GM12872 (cell line): ENCODE measurements at regions not wholly inside any gene's neighbourhood (a gene's known extent, or its start where the extent isn't known, plus 50 kb on each side); places are given as distances from the start of the nearest gene placed in this dataset.

Experiments used
- TF ChIP-seq, protein P1 (sequence below): IDR thresholded peaks from 3 replicates; pipeline ENCODE4 v1.5.1; 2011; ENCODE audit warnings: low read depth, mild to moderate bottlenecking, low read length, moderate library complexity; ENCODE audit not compliant: insufficient read depth

DNA sequence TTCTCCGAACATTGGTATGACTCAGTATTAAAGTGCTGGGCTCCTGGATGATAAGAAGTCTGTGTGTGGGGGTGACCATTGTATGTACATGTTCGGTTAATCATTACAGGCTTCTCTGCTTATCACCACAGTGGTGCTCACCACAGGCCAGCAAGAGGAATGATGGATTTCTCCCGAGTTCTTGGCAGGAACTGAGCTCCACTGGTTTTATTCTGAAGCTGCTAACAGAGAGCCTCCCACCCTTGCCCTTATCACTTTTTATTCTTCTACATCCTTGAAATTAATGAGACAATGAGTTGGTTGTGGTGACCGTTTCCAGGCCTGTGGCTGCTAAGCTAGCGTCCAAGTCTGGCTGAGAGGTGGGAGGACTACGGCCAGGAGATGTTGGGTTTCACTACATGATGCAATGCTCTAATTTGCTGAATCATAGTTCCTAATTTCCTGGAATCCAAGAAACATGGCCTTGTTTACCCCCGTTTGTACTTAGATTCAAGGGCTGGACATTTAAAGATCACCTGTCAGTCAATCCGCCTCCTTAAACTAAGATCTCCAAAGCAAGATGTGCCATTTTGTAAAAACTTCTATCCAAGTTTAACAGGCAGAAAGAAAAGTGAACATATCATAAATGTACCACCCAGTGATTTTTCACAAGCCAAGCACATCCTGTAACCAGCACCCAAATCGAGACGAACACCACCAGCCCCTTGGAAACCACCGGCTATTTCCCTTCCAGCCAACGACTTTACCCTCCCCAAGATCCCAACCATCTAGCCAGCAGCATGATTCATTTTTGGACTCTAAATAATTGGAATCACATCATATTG, 172.5 kb downstream of the FOXA2 start:
- TF ChIP-seq, protein P1, sequence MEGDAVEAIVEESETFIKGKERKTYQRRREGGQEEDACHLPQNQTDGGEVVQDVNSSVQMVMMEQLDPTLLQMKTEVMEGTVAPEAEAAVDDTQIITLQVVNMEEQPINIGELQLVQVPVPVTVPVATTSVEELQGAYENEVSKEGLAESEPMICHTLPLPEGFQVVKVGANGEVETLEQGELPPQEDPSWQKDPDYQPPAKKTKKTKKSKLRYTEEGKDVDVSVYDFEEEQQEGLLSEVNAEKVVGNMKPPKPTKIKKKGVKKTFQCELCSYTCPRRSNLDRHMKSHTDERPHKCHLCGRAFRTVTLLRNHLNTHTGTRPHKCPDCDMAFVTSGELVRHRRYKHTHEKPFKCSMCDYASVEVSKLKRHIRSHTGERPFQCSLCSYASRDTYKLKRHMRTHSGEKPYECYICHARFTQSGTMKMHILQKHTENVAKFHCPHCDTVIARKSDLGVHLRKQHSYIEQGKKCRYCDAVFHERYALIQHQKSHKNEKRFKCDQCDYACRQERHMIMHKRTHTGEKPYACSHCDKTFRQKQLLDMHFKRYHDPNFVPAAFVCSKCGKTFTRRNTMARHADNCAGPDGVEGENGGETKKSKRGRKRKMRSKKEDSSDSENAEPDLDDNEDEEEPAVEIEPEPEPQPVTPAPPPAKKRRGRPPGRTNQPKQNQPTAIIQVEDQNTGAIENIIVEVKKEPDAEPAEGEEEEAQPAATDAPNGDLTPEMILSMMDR, result no peak

DNA sequence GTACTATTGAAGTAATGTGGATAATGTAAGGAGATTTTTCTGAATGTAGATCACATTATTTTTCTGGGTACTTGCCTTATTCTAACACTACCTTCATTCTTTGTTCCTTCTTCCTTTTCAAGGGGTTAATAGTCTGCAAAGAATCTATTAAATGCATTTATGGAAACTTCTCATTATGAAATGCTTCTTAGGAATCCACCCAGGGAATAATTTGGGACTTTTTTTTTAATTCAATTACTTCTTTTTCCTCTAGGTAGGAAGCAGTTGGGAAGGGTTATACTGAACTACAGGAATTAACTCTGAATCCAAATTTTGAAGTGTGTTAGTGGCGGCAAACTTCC, 173.1 kb downstream of the FOXA2 start:
- TF ChIP-seq, protein P1, result no peak

DNA sequence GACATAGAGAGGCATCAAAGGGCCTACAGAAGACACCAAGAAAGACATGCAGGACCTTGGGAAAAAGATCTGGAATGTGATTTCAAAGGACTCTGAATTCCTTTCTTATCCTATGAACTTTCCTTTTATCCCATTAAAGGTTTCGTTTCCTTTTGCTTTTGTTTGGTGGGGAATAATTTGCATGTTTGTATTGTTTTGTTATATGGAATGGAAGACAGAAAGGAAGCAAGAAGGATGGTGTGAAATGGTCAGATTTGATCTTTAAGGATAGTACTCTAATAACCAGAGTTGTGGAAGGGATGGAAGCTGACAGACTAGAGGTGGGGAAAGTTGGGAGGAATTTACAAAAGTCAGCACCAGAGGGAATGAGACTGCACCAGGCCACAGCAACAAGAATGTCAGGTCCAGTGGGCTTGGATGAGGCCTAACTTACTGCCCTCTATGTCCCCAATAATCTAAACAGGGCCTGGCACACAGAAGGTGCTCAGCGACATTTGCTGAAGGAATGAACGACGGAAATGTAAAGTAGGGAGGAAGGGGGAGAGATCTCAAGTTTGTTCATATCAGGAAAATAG, 173.7 kb downstream of the FOXA2 start:
- TF ChIP-seq, protein P1, result no peak

DNA sequence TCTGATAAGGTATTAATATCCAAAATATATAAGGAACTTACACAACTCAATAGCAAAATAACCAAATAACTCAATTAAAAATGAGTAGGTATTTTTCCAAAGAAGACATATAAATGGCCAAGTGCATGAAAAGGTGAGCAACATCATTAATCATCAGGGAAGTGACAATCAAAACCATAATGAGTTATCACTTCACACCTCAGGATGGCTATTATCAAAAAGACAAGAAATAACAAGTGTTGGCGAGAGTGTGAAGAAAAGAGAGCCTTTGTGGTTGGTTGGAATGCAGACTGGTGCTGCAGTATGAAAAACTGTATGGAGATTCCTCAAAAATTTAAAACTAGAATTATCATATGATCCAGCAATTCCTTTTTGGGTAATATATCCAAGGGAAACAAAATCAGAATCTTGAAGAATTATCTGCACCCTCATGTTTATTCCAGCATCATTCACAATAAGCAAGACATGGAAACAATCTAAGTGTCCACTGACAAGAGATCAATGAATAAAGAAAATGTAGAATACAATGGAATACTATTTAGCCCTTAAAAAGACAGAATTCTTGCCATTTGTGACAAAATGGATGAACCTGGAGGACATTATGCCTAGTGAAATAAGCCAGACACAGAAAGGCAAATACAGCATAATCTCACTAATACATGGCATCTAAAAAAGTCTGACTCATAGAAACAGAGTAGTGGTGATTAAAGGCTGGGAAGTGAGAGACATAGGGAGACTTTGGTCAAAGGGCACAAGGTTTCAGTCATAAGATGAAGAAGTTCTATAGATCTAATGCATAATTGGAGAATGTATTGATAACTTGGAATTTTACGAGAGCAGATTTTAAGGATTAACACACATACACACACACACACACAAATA, 175.6 kb downstream of the FOXA2 start:
- TF ChIP-seq, protein P1, result no peak

DNA sequence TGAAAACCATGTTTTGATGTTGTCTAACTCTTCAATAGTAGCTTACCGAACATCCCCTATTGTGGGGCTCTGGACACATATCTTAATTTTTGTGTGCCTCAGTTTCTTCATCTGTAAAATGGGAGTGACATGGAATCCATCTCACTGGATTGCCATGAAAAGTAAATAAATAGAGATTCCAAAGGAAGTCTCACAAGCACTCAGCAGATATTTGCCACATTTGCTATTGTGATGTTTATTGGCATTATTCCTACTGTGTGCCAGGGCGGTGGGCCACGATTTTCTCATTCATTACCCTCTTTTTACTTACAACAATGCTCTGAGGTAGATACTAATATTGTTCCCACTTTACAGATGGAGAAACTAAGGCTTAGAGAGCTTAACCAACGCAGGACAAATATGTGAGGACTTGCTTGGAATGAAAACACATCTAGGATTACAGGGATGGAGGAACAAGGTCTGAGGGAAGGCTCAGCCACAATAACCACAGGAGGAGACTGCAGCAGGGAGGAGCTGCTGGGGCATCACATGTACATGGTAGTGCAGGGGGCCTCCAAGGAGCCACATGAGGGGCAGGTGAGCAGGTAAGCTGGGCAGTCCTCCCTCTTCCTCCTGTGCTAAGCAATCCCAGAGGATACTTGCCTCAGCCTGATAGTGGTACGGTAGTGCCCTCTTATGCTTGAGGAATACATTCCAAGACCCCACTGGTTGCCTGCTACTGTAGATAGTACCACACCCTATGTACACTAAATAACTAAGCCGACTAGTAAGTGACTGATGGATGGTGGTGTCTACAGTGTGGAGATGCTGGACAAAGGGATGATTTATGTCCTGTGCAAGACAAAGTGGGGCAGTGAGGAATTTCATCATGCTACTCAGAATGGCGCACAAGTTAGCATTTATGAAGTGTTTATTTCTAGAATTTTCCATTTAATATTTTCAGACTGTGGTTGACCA, 176.9 kb downstream of the FOXA2 start:
- TF ChIP-seq, protein P1, result no peak

DNA sequence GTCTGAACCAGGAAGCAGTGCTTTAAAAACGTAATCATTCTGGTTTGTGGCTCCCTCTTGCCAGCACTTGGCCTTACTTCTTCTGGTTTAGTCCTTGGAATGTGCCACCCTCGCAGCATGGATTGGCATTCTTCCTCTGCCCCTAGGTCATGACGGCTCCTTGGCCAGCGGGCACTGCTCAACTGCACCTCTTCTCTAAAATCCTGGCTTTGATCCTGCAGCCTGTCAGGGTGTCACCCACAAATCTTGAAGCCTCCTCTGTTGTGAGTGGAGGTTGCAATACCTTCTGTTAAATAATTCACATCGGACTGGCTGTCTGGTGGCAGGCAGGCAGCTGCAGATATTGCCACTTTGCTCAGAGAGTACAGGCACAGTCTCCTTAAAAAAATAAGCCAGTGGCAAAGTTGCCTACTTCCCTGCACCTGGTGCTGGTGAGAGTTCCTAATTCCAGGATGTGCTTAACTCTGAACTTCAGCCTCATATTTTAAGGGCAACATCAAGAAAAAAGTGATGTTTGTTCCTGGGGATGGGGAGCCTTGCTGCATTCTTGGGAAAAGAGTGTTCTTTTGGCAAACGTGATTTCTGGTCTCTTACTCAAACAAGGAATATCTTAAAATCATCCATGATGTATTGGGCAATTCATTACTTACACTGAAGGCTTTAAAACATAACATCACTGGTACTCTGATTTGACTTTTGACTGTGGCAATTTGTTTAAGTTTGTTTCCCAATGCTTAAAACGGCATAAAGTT, 179.8 kb downstream of the FOXA2 start:
- TF ChIP-seq, protein P1, result no peak
